Mucosa of rectum (tissue), 2 donors: ENCODE measurements at regions not wholly inside any gene's neighbourhood (a gene's known extent, or its start where the extent isn't known, plus 50 kb on each side); places are given as distances from the start of the nearest gene placed in this dataset.

Experiments
- H3K27ac ChIP-seq, 2 donors: one replicate each; pipeline ENCODE4 v1.7.0; 2013; ENCODE audit warnings: inconsistent platforms in 2 of 2, low read depth in 2 of 2, low read length in 2 of 2
- H3K27me3 ChIP-seq, 2 donors: one replicate each; pipeline ENCODE4 v1.7.0; 2013; ENCODE audit warnings: low read length in 2 of 2; ENCODE audit not compliant: control insufficient read depth in 2 of 2, insufficient read depth in 2 of 2
- H3K36me3 ChIP-seq, 2 donors: one replicate each; pipeline ENCODE4 v1.7.0; 2013; ENCODE audit warnings: low read length in 2 of 2; ENCODE audit not compliant: control insufficient read depth in 2 of 2, insufficient read depth in 2 of 2
- H3K4me1 ChIP-seq, 2 donors: one replicate each; pipeline ENCODE4 v1.7.0; 2013; ENCODE audit warnings: low read length in 2 of 2, mild to moderate bottlenecking in 1 of 2; ENCODE audit not compliant: control insufficient read depth in 2 of 2, insufficient read depth in 2 of 2
- H3K4me3 ChIP-seq, 2 donors: one replicate each; pipeline ENCODE4 v1.7.0; 2013; ENCODE audit warnings: low read length in 2 of 2
- H3K9ac ChIP-seq, 2 donors: one replicate each; pipeline ENCODE4 v1.7.0; 2013; ENCODE audit warnings: low read length in 2 of 2, low read depth in 1 of 2, mild to moderate bottlenecking in 1 of 2
- H3K9me3 ChIP-seq, 2 donors: one replicate each; pipeline ENCODE4 v1.7.0; 2013; ENCODE audit warnings: low read length in 2 of 2; ENCODE audit not compliant: control insufficient read depth in 2 of 2
- donor health status: healthy.
- donor health status: Normal muscosa, but diverticular disease.

DNA sequence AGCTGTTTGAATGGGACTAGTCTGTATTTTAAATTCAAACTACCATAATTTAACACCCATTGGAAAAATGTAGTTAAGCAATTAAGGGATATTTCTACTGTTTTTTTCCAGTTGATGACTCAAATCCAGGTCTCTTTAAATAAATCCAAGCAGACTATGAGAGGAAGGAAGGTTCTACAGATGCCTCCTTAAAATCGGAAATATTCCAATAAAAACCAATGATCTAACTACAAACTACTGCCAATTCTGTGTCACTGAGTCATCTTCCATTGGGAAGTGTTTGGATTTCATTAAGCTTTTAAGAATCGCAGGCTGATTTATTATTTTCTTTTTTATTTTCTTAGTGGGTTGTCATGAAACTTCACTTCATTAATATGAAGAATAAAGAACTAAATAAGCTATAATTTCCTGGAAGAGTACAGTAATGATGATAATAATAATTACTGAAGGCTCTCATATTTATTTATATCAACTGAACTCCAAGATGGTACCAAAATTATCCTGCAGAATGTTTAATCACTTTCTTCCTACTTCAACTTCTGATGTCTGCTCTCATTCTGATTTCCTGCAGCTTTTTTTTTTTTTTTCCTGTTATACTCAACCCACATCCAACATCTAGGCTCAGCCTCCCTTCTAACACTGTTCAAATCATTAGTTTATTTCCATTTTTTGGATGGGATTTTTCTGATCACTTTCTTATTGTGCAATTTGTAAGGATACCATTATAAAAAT, 166.3 kb upstream of the FN1 start:
- Histone ChIP-seq H3K36me3 (no peaks in the 10 kb centered on the region), H3K4me1 (no peaks in the 10 kb centered on the region), H3K27me3 (no peaks in the 10 kb centered on the region), H3K9ac (no peak overlapping the region), H3K9me3 (no peaks in the 10 kb centered on the region), H3K4me3 (no peak overlapping the region), H3K27ac (no peak overlapping the region)

DNA sequence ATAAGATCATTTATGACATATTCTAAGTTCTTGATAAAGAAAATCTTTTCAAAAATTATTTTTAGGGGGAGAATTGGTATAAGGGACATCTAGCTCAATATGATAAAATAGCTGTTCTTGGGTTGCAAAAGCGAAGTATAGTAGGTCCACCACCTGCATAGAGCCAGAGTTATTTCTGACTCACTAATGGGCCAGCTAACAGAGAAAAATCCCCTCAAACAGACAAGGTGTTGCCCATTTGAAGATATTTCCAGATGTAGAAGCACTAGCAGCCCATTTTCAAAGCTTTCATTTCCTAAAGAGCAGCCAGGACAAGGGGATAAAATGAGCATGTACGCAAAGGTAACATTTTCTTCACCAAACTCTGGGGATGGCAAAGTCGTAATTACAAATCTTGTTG, 165.7 kb upstream of the FN1 start:
- no peak overlapping the region for H3K4me3 ChIP-seq
- no peaks in the 10 kb centered on the region for H3K36me3 ChIP-seq
- no peak overlapping the region for H3K9ac ChIP-seq
- H3K9me3 ChIP-seq: no peaks in the 10 kb centered on the region
- H3K27ac ChIP-seq: no peak overlapping the region
- no peaks in the 10 kb centered on the region for H3K27me3 ChIP-seq
- no peaks in the 10 kb centered on the region for H3K4me1 ChIP-seq

DNA sequence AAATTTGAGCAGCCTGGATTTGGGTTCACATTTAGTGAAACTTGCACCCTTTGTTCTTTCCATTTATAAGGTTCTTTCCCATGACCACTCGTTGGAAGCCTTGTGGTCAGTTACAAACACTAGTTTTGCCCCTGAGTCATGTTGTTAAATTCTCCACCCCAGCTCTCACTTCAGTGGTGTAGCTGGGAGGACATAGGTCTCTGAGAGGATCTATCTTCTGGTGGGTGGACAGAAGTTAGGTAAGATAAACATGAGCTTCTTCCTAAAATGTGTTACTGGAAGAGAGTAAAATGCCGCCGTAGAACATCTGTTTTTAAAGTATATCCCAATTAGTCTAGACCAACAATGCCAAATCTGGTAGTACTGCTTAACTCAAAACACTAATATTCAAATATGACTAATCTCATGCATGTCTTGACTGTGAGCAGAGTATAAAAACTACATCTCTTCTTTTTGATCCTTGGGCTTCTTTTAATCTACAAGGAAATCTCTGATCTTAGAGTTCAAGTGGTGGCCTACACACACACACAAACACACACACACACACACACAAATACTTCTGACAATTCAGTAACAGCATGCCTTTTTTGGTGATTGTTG, 162.6 kb upstream of the FN1 start:
- Histone ChIP-seq H3K9me3 (no peaks in the 10 kb centered on the region), H3K4me1 (no peaks in the 10 kb centered on the region), H3K27me3 (no peaks in the 10 kb centered on the region), H3K27ac (no peak overlapping the region), H3K9ac (no peak overlapping the region), H3K4me3 (no peak overlapping the region), H3K36me3 (no peaks in the 10 kb centered on the region)

DNA sequence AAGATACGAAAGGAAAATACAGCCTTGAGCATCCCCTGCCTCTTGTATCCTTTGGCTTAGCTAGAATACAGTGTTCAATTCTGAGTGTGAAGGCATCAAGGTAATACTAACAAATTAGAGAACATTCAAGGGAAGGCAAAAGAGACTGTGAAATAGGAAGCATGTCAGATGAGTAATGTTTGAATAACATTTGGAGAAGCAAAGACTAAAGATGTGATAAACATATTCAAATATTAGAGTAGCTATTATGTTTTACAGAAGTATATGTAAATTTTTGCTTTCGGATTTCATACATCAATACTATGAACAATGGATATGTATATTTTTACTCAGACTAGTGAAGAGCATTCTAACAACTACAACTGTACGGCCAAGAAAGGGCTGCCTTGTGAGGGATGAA, 161.7 kb upstream of the FN1 start:
- no peak overlapping the region for H3K9ac ChIP-seq
- H3K36me3 ChIP-seq: no peaks in the 10 kb centered on the region
- no peaks in the 10 kb centered on the region for H3K27me3 ChIP-seq
- H3K4me1 ChIP-seq: no peaks in the 10 kb centered on the region
- no peak overlapping the region for H3K4me3 ChIP-seq
- no peak overlapping the region for H3K27ac ChIP-seq
- no peaks in the 10 kb centered on the region for H3K9me3 ChIP-seq

DNA sequence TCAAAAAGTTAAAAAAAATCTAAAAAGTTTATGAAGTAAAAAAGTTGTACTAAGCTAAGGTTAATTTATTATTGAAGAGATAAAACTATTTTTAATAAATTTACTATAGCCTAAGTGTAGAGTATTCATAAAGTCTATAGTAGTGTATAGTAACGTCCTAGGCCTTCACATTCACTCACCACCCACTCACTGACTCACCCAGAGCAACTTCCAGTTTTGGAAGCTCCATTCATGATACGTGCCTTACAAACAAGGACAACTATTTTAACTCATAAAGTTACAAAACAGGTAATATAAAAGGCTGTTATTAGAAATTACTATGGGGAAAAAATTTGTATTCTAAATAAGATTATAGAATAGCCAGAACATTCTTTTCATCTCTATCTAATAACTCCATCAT, 158.9 kb upstream of the FN1 start:
- Histone ChIP-seq H3K9ac (no peak overlapping the region), H3K27ac (no peak overlapping the region)

DNA sequence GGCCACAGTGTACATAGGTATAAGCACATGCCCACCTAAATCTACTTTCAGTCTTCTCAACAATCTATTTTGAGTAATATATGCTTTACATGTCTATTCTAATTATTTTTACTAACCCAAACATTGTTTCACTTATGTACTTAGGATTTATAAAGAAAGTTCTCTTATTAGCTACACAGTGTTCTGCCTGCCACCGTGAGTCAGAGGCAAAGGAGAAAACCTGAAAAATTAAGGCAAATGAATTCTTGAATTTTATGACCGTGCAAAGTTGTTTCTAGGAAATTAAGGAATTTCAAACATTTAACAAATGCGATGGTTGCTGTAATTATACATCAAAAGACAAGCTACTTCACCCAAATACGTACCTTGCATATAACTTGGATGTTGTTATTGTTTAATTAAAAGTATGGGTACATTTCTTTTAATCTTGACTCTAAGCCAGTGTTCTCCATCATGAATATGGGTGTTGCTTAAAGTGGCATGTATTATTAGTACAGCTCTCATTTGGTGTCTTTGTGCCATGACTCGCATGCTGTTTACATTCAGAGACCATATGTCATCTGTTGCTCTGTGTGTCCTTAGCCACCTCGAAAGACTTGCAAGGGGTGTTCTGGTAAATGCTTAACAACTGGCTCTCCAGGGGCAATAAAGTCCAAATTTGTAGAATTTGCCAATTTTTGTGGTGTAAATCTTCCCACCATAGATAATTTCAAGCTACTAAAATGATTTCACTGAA, 154.3 kb upstream of the FN1 start:
- H3K27ac ChIP-seq: no peak overlapping the region
- H3K4me1 ChIP-seq: no peaks in the 10 kb centered on the region
- no peak overlapping the region for H3K4me3 ChIP-seq
- no peaks in the 10 kb centered on the region for H3K27me3 ChIP-seq
- H3K36me3 ChIP-seq: no peaks in the 10 kb centered on the region
- no peaks in the 10 kb centered on the region for H3K9me3 ChIP-seq
- H3K9ac ChIP-seq: no peak overlapping the region

More for the DNA sequence above, 158.9 kb upstream of the FN1 start:
- Histone ChIP-seq H3K9me3 (no peaks in the 10 kb centered on the region), H3K36me3 (no peaks in the 10 kb centered on the region), H3K4me3 (no peak overlapping the region), H3K27me3 (no peaks in the 10 kb centered on the region), H3K4me1 (no peaks in the 10 kb centered on the region)

DNA sequence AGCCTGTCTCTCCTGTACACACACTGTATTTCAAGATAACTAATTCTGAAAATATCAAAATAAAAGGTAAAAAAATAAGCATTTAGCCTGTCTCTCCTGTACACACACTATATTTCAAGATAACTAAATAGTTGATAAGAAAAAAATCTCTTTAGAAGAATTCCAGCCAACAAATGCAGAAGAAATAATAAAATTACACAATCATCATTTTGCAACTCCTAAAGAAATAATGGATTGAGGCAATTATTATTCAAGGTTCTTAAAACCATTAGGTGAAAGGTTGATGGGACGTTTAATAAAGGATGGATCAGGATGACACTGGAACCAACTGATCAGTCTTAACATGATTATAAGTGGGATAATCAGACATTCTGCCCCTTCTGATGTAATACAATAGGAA, 148.0 kb upstream of the FN1 start:
- Histone ChIP-seq H3K4me1 (no peaks in the 10 kb centered on the region), H3K4me3 (no peak overlapping the region), H3K9ac (no peak overlapping the region), H3K9me3 (no peaks in the 10 kb centered on the region), H3K27ac (no peak overlapping the region), H3K36me3 (no peaks in the 10 kb centered on the region), H3K27me3 (no peaks in the 10 kb centered on the region)

DNA sequence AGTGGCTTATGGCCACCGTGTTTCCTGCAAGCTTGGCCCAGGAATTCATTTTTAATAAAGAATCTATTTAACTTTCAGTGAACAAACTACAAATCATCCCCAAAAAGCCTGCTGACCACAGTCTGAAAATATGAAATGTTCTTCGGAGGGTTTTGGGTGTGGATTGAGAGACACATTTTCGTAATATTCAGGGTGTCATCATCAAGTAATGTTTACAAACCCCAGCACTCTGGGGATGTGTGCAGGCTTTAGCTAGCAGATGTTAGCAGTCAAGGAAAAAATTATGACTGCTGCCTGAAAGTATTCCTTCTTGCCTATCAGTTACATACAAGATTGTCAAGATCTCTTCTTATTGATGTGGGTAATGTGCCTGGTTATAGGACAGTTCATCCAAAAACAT, 143.9 kb upstream of the FN1 start:
- no peak overlapping the region for H3K27ac ChIP-seq
- no peaks in the 10 kb centered on the region for H3K36me3 ChIP-seq
- H3K27me3 ChIP-seq: no peaks in the 10 kb centered on the region
- no peaks in the 10 kb centered on the region for H3K4me1 ChIP-seq
- H3K9me3 ChIP-seq: no peaks in the 10 kb centered on the region
- H3K9ac ChIP-seq: no peak overlapping the region
- no peak overlapping the region for H3K4me3 ChIP-seq

DNA sequence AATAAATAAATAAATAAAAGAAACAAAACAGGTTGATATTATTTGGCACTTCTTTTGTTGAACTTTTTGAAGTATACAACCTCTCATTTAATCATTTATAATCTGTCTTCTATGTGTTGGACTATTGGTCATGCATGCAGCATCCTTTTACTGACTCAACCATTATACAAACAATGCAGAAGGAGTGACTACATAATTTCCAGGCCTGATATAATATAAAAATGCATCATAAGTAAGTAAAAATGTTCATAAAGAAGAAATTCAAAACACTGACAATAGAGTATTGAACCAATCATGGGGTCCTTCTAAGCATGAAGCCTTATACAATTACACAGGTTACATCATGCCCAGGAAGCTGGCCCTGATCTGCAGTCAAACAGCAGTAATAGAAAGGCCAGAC, 141.5 kb upstream of the FN1 start:
- H3K9ac ChIP-seq: no peak overlapping the region
- H3K27me3 ChIP-seq: no peaks in the 10 kb centered on the region
- no peaks in the 10 kb centered on the region for H3K36me3 ChIP-seq
- no peak overlapping the region for H3K27ac ChIP-seq
- no peaks in the 10 kb centered on the region for H3K9me3 ChIP-seq
- H3K4me3 ChIP-seq: no peak overlapping the region
- H3K4me1 ChIP-seq: no peaks in the 10 kb centered on the region

DNA sequence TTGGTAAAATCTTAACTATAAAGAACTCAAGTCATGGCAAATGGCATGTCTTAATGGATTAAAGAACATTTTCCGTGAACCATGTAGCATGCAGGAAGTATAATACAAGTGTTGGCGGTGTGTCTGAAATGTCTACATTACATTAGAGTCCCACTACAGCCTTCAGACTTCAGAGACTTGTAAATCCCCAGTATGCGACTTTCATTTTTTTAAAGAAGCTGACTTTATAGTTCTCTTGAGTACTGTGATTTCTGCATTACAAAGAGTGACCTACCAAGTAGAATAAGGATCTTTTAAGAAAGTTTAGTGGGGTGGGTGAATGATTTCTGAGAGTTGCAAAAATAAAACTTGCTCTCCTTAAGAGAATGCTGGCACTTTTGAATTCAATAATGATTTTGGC, 140.7 kb upstream of the FN1 start:
- Histone ChIP-seq H3K4me3 (no peak overlapping the region), H3K9me3 (no peaks in the 10 kb centered on the region), H3K36me3 (no peaks in the 10 kb centered on the region)

More for the DNA sequence above, 140.7 kb upstream of the FN1 start:
- no peaks in the 10 kb centered on the region for H3K27me3 ChIP-seq
- no peak overlapping the region for H3K9ac ChIP-seq
- H3K27ac ChIP-seq: no peak overlapping the region
- no peaks in the 10 kb centered on the region for H3K4me1 ChIP-seq
